Neural progenitor cell (in vitro differentiated cells): ENCODE measurements at regions not wholly inside any gene's neighbourhood (a gene's known extent, or its start where the extent isn't known, plus 50 kb on each side); places are given as distances from the start of the nearest gene placed in this dataset. TPM values are rescaled to one million over a fixed set of nuclear protein-coding genes. Genes with fewer than 3 reads are reported as not detected.

ENCODE experiments used
- DNase-seq: peaks from one replicate; pipeline ENCODE4 v3.0.0-alpha.2; 2016; ENCODE audit warnings: low spot score
- H2AFZ ChIP-seq: fragments of 200-600 bp; sonication (generic); replicated peaks from 2 replicates; pipeline ENCODE4 v1.6.1; 2016; ENCODE audit warnings: antibody characterized with exemption
- H3F3A ChIP-seq: fragments of 200-600 bp; sonication (generic); 2 replicates; pipeline ENCODE4 v1.6.1; 2016; ENCODE audit warnings: antibody characterized with exemption, low read depth
- H3K27ac ChIP-seq: fragments of 200-600 bp; sonication (generic); 2 replicates; pipeline ENCODE4 v1.5.1; 2016; ENCODE audit warnings: mild to moderate bottlenecking
- H3K27me3 ChIP-seq: fragments of 200-600 bp; sonication (generic); 2 replicates; pipeline ENCODE4 v1.6.1; 2016; ENCODE audit warnings: mild to moderate bottlenecking, moderate library complexity
- H3K36me3 ChIP-seq: fragments of 200-600 bp; sonication (generic); 2 replicates; pipeline ENCODE4 v1.5.1; 2016
- H3K4me1 ChIP-seq: fragments of 200-600 bp; sonication (generic); 2 replicates; pipeline ENCODE4 v1.6.1; 2016; ENCODE audit warnings: mixed run types
- H3K4me2 ChIP-seq: fragments of 200-600 bp; sonication (generic); 2 replicates; pipeline ENCODE4 v1.6.1; 2016
- H3K4me3 ChIP-seq: fragments of 200-600 bp; sonication (generic); 2 replicates; pipeline ENCODE4 v1.5.1; 2016
- H3K79me2 ChIP-seq: fragments of 200-600 bp; sonication (generic); 2 replicates; pipeline ENCODE4 v1.6.1; 2016; ENCODE audit warnings: low read depth
- H3K9ac ChIP-seq: fragments of 200-600 bp; sonication (generic); 2 replicates; pipeline ENCODE4 v1.6.1; 2016
- H3K9me3 ChIP-seq: fragments of 200-600 bp; sonication (generic); 2 replicates; pipeline ENCODE4 v1.5.1; 2016; ENCODE audit warnings: low read depth
- H4K20me1 ChIP-seq: fragments of 200-600 bp; sonication (generic); 2 replicates; pipeline ENCODE4 v1.6.1; 2016; ENCODE audit warnings: low read depth
- H3K27ac Mint-ChIP-seq: 3 replicates; pipeline ENCODE4 v1.8.0; 2021; ENCODE audit warnings: mixed read lengths
- H3K27me3 Mint-ChIP-seq: 2 replicates; pipeline ENCODE4 v1.8.0; 2022; ENCODE audit warnings: low read depth, mild to moderate bottlenecking, inconsistent platforms, moderate library complexity, mixed read lengths; ENCODE audit not compliant: insufficient read depth
- H3K36me3 Mint-ChIP-seq: 3 replicates; pipeline ENCODE4 v1.8.0; 2021; ENCODE audit warnings: mixed read lengths
- H3K4me1 Mint-ChIP-seq: 3 replicates; pipeline ENCODE4 v1.8.0; 2021; ENCODE audit warnings: mixed read lengths
- H3K4me3 Mint-ChIP-seq: 3 replicates; pipeline ENCODE4 v1.8.0; 2021; ENCODE audit warnings: mild to moderate bottlenecking, moderate library complexity, mixed read lengths
- H3K9me3 Mint-ChIP-seq: 3 replicates; pipeline ENCODE4 v1.8.0; 2020; ENCODE audit warnings: mixed read lengths
- EZH2 ChIP-seq: fragments of 200-600 bp; sonication (generic); IDR thresholded peaks from 2 replicates; pipeline ENCODE4 v1.6.1; 2017; ENCODE audit warnings: antibody characterized with exemption, mild to moderate bottlenecking, moderate library complexity
- EZH2phosphoT487 ChIP-seq: fragments of 200-600 bp; sonication (generic); IDR thresholded peaks from 2 replicates; pipeline ENCODE4 v1.6.1; 2017; ENCODE audit warnings: antibody characterized with exemption
- small RNA-seq: library from RNA; depleted of rRNA; stranded (forward); fragments of <200 nt; gene quantifications from one replicate; pipeline ENCODE3, GENCODE V24; 2015
- TF ChIP-seq, protein P1 (sequence below): fragments of 200-600 bp; sonication (generic); IDR thresholded peaks from 2 replicates; pipeline ENCODE4 v1.5.1; 2017; ENCODE audit warnings: antibody characterized with exemption, mild to moderate bottlenecking

DNA sequence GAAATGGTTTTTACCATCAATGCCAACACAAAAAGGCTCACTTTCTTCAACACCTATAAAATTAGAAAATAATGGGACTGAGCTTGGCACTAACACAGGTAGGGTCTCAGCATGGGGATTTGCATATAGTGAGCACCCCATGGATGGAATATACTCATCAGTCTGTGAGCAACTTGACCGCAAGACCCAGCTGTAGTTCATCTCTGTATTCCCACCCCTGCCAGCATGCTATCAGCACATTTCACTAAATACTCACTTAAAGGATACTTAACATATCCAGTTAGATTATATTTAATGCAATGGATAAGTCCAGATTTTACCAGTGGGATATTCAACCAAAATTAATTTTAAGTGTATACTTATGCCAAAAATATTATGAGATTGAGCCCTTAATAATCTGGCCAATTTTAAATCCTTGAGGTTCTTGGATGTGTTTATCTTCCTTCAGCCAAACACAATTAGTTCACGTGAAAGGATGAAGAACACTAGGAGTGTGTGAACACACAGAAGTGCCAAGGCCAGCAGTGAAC is 66.7 kb downstream of the C16orf95 start:
- no peak overlapping the region for H3K4me2 ChIP-seq
- no peaks in the 10 kb centered on the region for H3K36me3 ChIP-seq
- Mint-ChIP-seq H3K36me3 (no peaks in the 10 kb centered on the region), H3K27ac (no peak overlapping the region), H3K4me3 (no peak overlapping the region), H3K9me3 (no peaks in the 10 kb centered on the region), H3K27me3 (peaks cover 5% of the 10 kb centered on the region), H3K4me1 (peaks cover 28% of the 10 kb centered on the region)
- no peak overlapping the region for H3K9ac ChIP-seq
- H3K9me3 ChIP-seq, result no peaks in the 10 kb centered on the region
- H3K79me2 ChIP-seq, result no peaks in the 10 kb centered on the region
- H3K27ac ChIP-seq, result no peak overlapping the region
- TF ChIP-seq EZH2 (no peak), EZH2phosphoT487 (no peak)
- TF ChIP-seq, protein P1, sequence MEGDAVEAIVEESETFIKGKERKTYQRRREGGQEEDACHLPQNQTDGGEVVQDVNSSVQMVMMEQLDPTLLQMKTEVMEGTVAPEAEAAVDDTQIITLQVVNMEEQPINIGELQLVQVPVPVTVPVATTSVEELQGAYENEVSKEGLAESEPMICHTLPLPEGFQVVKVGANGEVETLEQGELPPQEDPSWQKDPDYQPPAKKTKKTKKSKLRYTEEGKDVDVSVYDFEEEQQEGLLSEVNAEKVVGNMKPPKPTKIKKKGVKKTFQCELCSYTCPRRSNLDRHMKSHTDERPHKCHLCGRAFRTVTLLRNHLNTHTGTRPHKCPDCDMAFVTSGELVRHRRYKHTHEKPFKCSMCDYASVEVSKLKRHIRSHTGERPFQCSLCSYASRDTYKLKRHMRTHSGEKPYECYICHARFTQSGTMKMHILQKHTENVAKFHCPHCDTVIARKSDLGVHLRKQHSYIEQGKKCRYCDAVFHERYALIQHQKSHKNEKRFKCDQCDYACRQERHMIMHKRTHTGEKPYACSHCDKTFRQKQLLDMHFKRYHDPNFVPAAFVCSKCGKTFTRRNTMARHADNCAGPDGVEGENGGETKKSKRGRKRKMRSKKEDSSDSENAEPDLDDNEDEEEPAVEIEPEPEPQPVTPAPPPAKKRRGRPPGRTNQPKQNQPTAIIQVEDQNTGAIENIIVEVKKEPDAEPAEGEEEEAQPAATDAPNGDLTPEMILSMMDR, result no peak
- no peak overlapping the region for H3K4me3 ChIP-seq
- peaks cover 12% of the 10 kb centered on the region for H3K4me1 ChIP-seq
- no peaks in the 10 kb centered on the region for H4K20me1 ChIP-seq
- no peaks in the 10 kb centered on the region for H3K27me3 ChIP-seq
- no peak overlapping the region for H2AFZ ChIP-seq
- no peak for DNase-seq
- H3F3A ChIP-seq, result no peaks in the 10 kb centered on the region

DNA sequence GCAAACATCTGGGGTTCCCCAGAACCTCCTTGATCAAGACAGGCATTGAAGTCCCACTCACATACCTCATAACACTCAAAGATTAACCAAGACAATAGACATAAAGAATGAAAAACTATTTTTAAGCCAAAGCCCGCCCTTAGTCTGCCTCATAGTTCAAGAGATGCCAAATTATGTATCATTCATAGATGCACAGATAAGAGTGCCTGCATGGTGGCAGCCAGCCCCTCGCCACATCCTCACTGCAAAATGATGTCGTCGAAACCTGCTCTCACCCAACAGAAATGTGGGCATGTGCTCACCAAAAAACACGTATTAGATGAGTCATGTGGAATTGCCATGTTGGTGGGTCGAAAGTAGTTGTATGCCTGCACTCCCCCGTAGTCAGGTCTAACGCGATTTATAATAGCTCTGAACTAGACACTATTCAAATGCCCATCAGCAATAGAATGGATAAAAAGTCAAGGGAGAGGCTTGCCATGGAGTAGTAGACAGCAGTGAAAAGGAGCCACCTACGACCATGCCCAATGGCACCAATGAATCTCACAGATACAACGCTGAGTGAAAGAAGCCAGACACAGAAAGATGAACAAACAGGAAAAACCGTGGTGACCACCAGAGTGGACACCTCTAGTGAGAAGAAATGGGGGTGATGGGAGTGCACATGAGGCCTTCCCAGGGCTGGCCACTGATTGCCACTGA is 64.8 kb downstream of the C16orf95 start:
- no peak overlapping the region for H3K4me3 ChIP-seq
- no peaks in the 10 kb centered on the region for H3K79me2 ChIP-seq
- no peaks in the 10 kb centered on the region for H3K36me3 ChIP-seq
- no peak for DNase-seq
- H3K4me1 ChIP-seq, result no peaks in the 10 kb centered on the region
- H4K20me1 ChIP-seq, result no peaks in the 10 kb centered on the region
- no peak overlapping the region for H3K9ac ChIP-seq
- TF ChIP-seq, protein P1, result no peak
- TF ChIP-seq EZH2 (no peak), EZH2phosphoT487 (no peak)
- Mint-ChIP-seq H3K27ac (no peak overlapping the region), H3K4me3 (no peak overlapping the region), H3K36me3 (no peaks in the 10 kb centered on the region), H3K9me3 (no peaks in the 10 kb centered on the region), H3K27me3 (peaks cover 5% of the 10 kb centered on the region), H3K4me1 (peaks cover 17% of the 10 kb centered on the region)
- no peak overlapping the region for H3K27ac ChIP-seq
- H3F3A ChIP-seq, result no peaks in the 10 kb centered on the region
- no peak overlapping the region for H3K4me2 ChIP-seq
- no peak overlapping the region for H2AFZ ChIP-seq
- no peaks in the 10 kb centered on the region for H3K9me3 ChIP-seq
- H3K27me3 ChIP-seq, result no peaks in the 10 kb centered on the region

Small RNA genes lying in the stretch of these regions (small RNA-seq; reads per million reads assigned to genes)
- not detected for gene AC093519.1
